Panc1 (cell line): ENCODE measurements at regions not wholly inside any gene's neighbourhood (a gene's known extent, or its start where the extent isn't known, plus 50 kb on each side); places are given as distances from the start of the nearest gene placed in this dataset.

Experiments
- ATAC-seq: fragments of 200-7000 bp; cut with Tn5 transposase; 2 replicates; pipeline ENCODE4 v1.9.1; 2020; ENCODE audit warnings: mild to moderate bottlenecking, moderate library complexity
- BruUV-seq: library from RNA; stranded (reverse); fragments of 400-500 nt; replicated peaks from 2 replicates; lab custom pipeline; 2021; lab: Mats Ljungman, UMichigan
- CTCF ChIA-PET: fragments of 300-600 bp; sonication (Branson Sonifier 250); formaldehyde crosslinking; loops from one replicate; lab custom pipeline; 2022; ENCODE audit warnings: antibody characterized with exemption; lab: Charles Lee
- POLR2A ChIA-PET: fragments of 300-600 bp; sonication (Branson Sonifier 250); formaldehyde crosslinking; loops from one replicate; lab custom pipeline; 2022; ENCODE audit warnings: antibody characterized with exemption; lab: Charles Lee
- DNase-seq: peaks from one replicate; pipeline ENCODE4 v3.0.0-alpha.2; 2010; ENCODE audit warnings: low read depth, low spot score
- H3K27ac ChIP-seq: 2 replicates; pipeline ENCODE4 v1.5.1; 2011; ENCODE audit warnings: mild to moderate bottlenecking, low read length, inconsistent platforms
- H3K27me3 ChIP-seq: fragments of 200-500 bp; sonication (Bioruptor generic); 2 replicates; pipeline ENCODE4 v1.6.0; 2014; ENCODE audit warnings: low read length, inconsistent platforms; ENCODE audit not compliant: control insufficient read depth, insufficient read depth
- H3K36me3 ChIP-seq: fragments of 200-500 bp; sonication (Bioruptor generic); 2 replicates; pipeline ENCODE4 v1.5.1; 2014; ENCODE audit warnings: inconsistent platforms, mild to moderate bottlenecking, low read length, moderate library complexity; ENCODE audit not compliant: control insufficient read depth, insufficient read depth
- H3K4me1 ChIP-seq: 2 replicates; pipeline ENCODE4 v1.5.1; 2011; ENCODE audit warnings: inconsistent platforms, mild to moderate bottlenecking, low read length, moderate library complexity; ENCODE audit not compliant: control insufficient read depth, insufficient read depth
- H3K4me3 ChIP-seq, 2 experiments: 2 replicates each; pipeline ENCODE4 v1.5.1; 2011 to 2012; ENCODE audit warnings: low read depth in 2 of 2, low read length in 2 of 2, mild to moderate bottlenecking in 2 of 2, inconsistent platforms in 1 of 2, moderate library complexity in 1 of 2
- H3K9me3 ChIP-seq: fragments of 200-500 bp; sonication (Bioruptor generic); 2 replicates; pipeline ENCODE4 v1.5.1; 2014; ENCODE audit warnings: low read depth, mild to moderate bottlenecking, inconsistent platforms, low read length, moderate library complexity; ENCODE audit not compliant: control insufficient read depth, insufficient read depth
- CTCF ChIP-seq: fragments of 450-650 bp; IDR thresholded peaks from 2 replicates; pipeline ENCODE4 v1.5.1; 2017; ENCODE audit warnings: mild to moderate bottlenecking
- POLR2AphosphoS5 ChIP-seq: IDR thresholded peaks from 2 replicates; pipeline ENCODE4 v1.6.1; 2012; ENCODE audit warnings: mild to moderate bottlenecking, low read depth, low read length, moderate library complexity
- REST ChIP-seq, 2 experiments: IDR thresholded peaks; 2 replicates each; pipeline ENCODE4 v1.6.1; 2011 to 2012; ENCODE audit warnings: low read depth in 2 of 2, control low read depth in 1 of 2, low read length in 1 of 2, mild to moderate bottlenecking in 1 of 2, moderate library complexity in 1 of 2; ENCODE audit not compliant: insufficient read depth in 1 of 2
- SIN3A ChIP-seq: IDR thresholded peaks from 2 replicates; pipeline ENCODE4 v1.6.1; 2012; ENCODE audit warnings: low read depth, mild to moderate bottlenecking, low read length, moderate library complexity, borderline replicate concordance; ENCODE audit not compliant: insufficient read depth
- TCF7L2 ChIP-seq: IDR thresholded peaks from 2 replicates; pipeline ENCODE4 v1.6.1; 2011; ENCODE audit warnings: mild to moderate bottlenecking, low read depth, low read length, inconsistent platforms
- in situ Hi-C: cut with HindIII; loops from 2 replicates; pipeline ENCODE4 v1.10.0; 2016; ENCODE audit warnings: low sequenced_read_pairs, low pct_unique_long_range_greater_than_20kb
- intact Hi-C: fragments of 100-400 bp; cut with micrococcal nuclease; formaldehyde crosslinking; loops from one replicate; pipeline ENCODE4 v1.10.0; 2022; ENCODE audit not compliant: unreplicated experiment

GRCh38 chr6:74482180-74482579, 723.7 kb downstream of the COL12A1 start:
- no peak for ATAC-seq
- H3K27ac ChIP-seq = no peak overlapping the region
- H3K4me3 ChIP-seq = no peak overlapping the region
- no TSS peak for BruUV-seq
- DNase-seq = no peak
- H3K9me3 ChIP-seq = 0 out of 2 replicates have a peak, but pooled peaks cover 4% of the 10 kb centered on the region
- ChIA-PET POLR2A (no interaction called here), CTCF (no interaction called here)
- H3K4me1 ChIP-seq = no peaks in the 10 kb centered on the region
- H3K27me3 ChIP-seq = no peaks in the 10 kb centered on the region
- intact Hi-C loops = no loop called here
- in situ Hi-C loops = no loop called here
- no peaks in the 10 kb centered on the region for H3K36me3 ChIP-seq
- TF ChIP-seq SIN3A = no peak
- TF ChIP-seq POLR2AphosphoS5 = no peak
- no peak for TF ChIP-seq CTCF
- no peak for TF ChIP-seq TCF7L2
- TF ChIP-seq REST (IDR thresholded peaks at IDR 0.05; ENCODE audit: insufficient read depth in 1 of 2, low read depth in 2 of 2, low read length in 1 of 2) = no peak

GRCh38 chr6:74480561-74480960, 725.3 kb downstream of the COL12A1 start:
- BruUV-seq = no TSS peak
- H3K4me3 ChIP-seq = no peak overlapping the region
- in situ Hi-C loops (no loop called here), intact Hi-C loops (no loop called here)
- TF ChIP-seq SIN3A (no peak), REST (IDR thresholded peaks at IDR 0.05; ENCODE audit: insufficient read depth in 1 of 2, low read depth in 2 of 2, low read length in 1 of 2) (no peak), TCF7L2 (no peak), POLR2AphosphoS5 (no peak), CTCF (no peak)
- 0 out of 2 replicates have a peak, but pooled peaks cover 4% of the 10 kb centered on the region for H3K9me3 ChIP-seq
- H3K36me3 ChIP-seq = no peaks in the 10 kb centered on the region
- ATAC-seq (no peak), DNase-seq (no peak)
- ChIA-PET POLR2A (no interaction called here), CTCF (no interaction called here)
- no peaks in the 10 kb centered on the region for H3K27me3 ChIP-seq
- H3K27ac ChIP-seq = no peak overlapping the region
- H3K4me1 ChIP-seq = no peaks in the 10 kb centered on the region
